ENCODE measurements at regions not wholly inside any gene's neighbourhood (a gene's known extent, or its start where the extent isn't known, plus 50 kb on each side); places are given as distances from the start of the nearest gene placed in this dataset.

DNA sequence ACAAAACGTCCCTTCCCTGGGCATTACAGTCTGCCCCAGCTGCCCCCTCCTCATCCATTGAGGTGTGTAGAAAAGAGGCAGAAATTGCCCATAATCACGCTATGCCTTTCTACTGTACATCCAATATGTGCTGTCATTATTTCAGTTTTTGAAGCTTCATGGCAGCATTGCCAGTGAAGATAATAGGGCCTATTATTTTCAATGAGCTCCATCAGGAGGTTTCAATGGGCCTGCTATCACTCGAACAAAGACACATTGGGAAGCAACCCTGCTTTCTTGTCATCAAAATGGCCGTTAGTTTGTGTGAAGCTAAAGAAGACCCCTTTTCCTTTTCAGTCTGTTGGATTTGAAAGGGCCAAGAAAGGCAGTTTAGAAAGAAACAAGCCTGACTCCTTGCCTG is 653.8 kb downstream of the NOVA1 start:
- DNase-seq, result no peak

DNA sequence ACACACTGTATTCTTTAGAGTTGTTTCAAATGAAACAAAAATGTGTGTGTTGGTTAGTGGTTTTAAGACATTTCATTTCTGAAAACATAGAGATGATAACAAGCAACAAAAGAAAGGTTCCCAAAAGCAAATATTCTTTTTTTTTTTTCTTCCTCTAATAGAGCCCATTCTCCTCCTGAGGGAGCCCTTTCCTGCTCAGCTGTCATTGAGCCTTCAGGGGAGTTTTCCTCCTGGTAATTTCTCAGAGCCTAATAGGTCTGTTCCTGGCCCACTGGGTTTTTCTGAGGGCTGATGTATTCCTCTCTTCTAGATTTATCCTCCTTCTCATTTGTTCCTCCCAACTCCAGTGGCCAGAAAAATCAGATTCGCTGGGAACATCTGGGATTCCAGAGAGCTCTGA is 654.5 kb downstream of the NOVA1 start:
- DNase-seq, result no peak

GRCh38 chr14:25942090-25942489 is 655.7 kb downstream of the NOVA1 start:
- DNase-seq, result no peak

GRCh38 chr14:25933731-25934130 is 664.1 kb downstream of the NOVA1 start:
- DNase-seq, result no peak

GRCh38 chr14:25929881-25930615 is 667.8 kb downstream of the NOVA1 start:
- no peak for DNase-seq

- DNase-seq, result no peak
These were observed 686.0 kb downstream of the NOVA1 start for GRCh38 chr14:25911831-25912230.

DNA sequence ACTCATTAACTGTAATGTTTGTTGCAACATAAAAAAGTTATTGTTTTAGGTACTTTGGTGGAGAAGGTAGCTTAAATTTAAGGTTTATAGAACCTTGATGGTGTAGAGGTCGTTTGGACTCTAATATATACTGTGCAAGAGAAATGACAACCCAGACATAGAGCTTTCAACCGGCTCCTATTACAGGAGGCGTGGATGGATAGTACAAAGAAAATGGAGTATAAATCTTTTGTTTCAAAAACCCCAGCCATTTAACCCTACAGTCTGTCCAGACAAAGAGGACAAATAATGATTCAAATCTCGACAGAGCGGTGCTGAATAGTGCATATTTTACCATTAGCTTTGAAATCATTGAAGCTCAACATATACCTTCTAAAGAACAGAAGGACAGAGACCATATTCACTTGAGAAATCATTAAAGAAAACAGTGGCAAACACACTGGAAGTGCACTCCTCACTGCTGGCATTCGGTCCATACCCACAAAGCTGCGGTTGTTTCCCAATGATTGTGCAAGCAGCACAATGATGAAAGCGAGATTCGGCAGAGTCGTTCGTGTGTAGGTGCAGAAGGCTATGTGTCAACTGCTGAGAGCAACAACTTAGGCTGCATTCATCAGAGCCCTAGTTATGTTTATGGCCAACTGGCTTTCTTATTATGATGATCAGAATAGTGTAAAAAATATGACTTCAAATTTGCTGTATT is 688.6 kb downstream of the NOVA1 start:
- DNase-seq, result no peak

DNA sequence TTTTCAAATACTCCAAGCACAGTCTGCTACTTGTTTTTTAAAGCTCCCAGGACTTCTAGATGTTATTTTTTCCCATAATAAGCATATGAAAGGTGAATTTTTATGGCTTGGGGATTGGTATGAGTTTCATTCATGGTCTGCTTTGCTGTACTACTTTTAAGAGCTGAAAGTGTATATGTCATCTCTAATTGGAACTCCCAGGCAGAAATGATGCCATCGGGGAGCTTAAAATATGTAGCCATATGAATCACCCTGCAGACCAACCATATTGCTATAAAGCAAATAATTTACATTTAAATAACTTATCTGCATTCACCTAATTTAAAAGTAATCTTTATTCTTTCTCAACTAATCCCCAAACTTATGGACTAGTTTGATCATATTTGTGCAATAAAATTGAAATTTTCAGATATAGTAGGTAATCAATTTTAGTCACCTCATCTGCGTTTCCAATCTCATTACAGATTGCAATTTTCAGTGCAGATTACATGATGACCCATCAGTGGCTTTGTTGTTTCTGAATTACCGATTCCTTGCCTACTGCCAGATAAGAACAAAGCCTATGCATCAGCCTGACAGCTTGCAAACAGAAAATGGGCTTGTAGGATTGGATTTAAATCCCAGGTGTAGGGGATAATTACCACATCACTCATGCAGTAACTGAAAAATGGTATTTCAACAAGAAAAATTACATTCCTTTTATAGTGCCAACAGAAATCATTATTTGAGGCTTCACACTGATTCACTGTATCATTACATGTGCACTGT is 689.4 kb downstream of the NOVA1 start:
- DNase-seq, result no peak

GRCh38 chr14:25904446-25904845 is 693.4 kb downstream of the NOVA1 start:
- no peak for DNase-seq

DNA sequence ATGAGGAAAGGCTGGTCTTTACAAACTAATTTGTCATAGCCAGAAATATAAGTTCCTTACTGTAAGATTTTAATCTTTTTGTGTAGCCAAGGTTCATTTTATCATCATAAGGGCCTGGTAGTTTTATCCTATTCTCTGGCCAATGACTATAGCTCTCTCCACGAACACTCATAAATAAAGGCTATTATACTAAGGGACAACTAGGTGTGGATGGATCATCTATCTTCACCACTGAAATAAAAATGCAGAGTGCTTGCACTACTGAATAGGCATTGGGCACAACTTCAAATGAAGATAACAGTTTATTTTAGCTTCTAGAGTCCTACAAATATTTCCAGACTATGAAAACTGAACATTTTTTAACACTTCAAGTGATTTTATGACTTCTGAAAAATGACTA is 698.6 kb downstream of the NOVA1 start:
- DNase-seq, result no peak

DNA sequence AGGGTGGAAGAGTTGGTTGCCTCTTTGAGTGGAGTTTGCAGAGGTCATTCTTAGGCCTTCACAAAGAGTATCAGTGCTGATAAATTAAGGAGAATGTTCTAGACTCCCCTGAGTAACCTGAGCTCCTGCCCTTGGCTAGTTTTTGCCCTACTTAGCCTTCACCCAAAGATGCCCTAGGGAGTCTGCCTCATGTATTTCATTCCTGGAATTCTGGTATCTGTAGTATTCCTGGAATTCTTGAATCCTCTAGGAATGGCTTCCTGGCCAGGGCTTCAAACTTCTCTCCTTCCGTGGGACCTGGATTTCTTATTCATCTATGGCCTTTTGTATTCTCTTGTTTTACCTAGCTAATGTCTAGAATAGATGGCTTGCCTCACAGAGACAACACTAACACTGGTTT is 701.1 kb downstream of the NOVA1 start:
- no peak for DNase-seq

DNA sequence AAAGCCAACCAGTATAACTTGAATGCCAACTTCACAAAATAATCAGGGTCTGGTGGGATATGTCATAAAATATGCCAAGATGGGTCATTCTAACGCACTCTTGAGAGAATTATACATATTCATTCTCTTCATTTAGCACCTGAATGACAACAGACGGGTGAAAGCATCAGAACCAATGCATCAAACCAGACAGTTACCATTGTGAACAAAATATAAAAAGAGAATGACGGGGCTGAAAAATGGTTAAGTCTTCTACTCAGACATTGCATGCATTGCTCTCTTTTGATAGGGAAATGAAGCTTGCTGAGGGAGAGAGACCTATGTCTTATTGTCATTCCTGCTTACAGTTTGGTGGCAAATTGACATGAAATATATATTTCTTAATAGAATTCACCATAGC is 702.1 kb downstream of the NOVA1 start:
- DNase-seq, result no peak

DNA sequence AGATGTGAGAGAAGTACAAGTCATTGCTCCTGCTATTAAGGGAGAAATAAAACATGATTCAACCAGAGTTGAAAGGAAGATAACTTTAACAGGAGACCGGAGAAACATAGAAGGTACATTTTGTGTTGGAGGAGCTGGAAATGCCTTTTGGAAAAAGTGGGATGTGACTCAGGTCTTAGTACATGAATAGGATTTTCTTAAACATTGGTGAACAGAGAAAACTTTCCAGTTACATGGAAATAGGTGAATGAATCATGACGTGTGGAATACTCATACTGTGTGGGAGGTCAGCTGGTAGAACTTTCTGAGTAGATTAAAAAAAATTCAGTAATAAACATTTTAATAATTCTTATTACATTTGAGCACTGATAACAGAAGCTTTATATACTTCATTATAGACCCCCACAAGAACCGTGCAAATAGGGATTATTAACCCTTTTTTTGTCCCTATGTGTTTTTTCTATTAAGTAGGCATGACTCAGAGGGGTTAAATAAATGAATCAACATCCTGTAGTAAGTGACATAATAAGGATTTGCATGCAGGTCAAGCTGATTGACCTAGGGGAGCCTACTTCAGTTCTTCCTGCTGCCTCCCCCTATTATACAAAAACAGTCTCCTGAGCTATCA is 710.5 kb downstream of the NOVA1 start:
- DNase-seq, result no peak

- no peak for DNase-seq
These were observed 713.2 kb downstream of the NOVA1 start for GRCh38 chr14:25884657-25885056.

GRCh38 chr14:25882899-25883298 is 714.9 kb downstream of the NOVA1 start:
- no peak for DNase-seq

DNA sequence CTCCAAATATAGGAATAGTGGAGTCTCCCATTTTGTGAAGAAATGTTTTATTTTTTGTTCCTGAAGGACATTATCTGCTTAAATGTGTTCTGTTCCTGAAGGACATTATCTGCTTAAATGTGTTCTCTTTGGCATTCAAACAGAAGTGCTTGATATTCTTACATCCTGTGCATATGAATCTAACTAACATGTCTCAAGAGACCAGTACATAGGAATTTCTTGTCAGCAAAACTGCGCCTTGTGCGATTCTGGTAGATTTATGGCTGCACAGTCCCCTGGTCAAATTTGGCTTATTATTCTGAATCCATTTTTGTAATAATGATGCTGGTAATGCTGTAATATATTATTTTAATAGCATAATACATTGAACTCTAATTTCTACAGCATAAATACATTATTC is 722.4 kb downstream of the NOVA1 start:
- DNase-seq, result no peak

- DNase-seq, result no peak
These were observed 728.0 kb downstream of the NOVA1 start for GRCh38 chr14:25869854-25870253.

DNA sequence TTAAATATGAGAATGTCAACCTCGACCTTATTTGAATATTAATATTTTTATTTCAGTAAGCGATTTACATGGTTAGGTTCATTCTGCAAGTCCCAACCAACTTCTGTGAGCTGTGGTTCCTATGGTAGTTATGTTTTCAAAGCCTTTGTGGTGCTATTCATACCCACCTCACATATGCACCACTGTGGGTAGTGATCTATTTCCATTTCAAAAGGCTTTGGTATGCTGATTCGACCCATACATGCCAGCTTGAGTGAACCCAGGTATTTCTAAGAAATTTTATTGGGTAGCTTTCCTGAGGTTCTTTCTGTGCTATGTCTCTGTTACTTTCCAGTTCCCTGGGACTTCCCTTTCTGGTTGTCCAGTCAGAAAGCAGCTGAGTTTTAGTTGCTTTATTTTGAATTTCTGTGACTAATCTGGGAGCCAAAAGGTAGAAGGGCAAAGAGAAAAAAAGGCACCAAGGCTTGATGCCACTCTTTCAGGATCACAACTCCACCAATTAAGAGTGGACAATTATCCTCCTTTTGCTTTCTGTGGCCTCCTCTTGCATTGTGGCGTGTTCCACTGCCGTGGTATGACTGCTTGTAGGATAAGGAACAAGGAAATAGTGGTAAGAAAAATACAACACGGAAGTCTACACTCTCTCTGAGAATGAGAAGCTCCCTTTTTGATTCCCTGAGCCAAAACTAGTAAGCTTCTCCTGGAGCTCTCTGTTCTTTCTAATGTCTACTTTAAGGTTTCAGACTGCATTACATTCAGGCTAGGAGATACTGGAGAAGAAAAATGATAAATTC is 729.1 kb downstream of the NOVA1 start:
- no peak for DNase-seq

GRCh38 chr14:25861406-25861805 is 736.4 kb downstream of the NOVA1 start:
- DNase-seq, result no peak

DNA sequence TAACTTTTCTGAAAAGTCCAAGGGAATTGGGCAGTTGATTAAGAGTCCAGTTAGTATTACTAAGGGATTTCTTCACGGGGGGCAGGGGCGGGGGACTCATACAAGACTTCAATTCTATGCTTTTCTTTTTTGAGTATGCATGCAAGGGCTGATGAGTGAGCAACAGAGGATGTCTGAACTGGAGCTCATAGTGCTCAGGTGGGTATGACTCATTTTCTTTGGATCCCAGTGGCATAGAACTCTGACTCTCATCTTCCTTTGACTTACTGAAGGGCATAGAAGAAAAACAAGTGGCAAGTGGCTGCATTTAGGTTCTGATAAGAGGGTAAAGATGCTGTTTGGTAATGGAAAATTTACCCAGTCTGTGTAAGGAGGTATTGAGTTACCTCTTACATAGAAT is 749.2 kb downstream of the NOVA1 start:
- DNase-seq, result no peak

DNA sequence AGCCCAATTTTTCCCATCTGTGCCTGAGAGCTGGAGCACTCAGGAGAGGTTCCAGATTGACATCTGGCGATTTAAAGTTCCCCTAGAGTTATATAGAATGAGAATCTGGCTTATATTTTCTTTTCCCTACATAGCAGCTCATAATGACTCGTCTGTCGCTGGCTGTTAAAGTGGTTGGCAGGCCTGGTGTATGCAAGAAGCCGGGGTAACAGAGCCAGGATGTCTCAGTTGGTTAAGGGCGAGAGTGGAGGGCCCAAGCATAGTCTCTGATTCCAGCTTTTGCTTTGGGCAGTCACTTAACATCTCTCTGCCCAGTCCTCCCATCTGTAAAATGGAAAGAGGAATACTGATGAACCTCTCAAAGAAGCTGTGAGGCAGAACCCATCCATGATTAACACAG is 751.6 kb downstream of the NOVA1 start:
- DNase-seq, result no peak

Data from cortex of kidney (tissue), 1 donor.